C1 segment of cervical spinal cord (tissue), 14 donors: ENCODE measurements at regions not wholly inside any gene's neighbourhood (a gene's known extent, or its start where the extent isn't known, plus 50 kb on each side); places are given as distances from the start of the nearest gene placed in this dataset.
"Not testable (repeated sequence)": the region's sequence is repeated elsewhere in the genome, so short reads cannot be mapped to it uniquely, and the experiment has no call there.

ENCODE experiments used
- DNase-seq, 14 donors: peaks; one replicate each; lab custom pipeline; 2025; lab: John Stamatoyannopoulos, UW

DNA sequence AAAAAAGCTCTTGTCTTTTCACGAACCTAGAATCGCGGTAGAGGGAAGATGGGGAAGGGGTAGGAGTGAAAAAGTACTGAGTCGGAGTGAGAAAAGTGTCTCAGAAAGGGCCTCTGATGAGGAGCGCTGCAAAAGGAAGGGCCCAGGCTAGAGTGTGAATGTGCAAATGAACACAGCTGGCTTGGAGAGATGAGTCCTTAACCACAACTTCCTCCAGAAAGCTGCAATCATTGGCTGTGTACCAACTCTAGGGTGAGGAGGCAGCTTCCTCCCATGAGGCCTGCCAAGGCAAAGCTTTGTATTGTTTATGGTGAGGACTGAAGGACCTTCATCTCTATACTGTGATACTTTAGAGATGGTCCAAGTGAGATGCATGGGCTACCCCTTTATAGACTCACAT, 566.9 kb upstream of the ANO5 start:
- DNase-seq: no peak

DNA sequence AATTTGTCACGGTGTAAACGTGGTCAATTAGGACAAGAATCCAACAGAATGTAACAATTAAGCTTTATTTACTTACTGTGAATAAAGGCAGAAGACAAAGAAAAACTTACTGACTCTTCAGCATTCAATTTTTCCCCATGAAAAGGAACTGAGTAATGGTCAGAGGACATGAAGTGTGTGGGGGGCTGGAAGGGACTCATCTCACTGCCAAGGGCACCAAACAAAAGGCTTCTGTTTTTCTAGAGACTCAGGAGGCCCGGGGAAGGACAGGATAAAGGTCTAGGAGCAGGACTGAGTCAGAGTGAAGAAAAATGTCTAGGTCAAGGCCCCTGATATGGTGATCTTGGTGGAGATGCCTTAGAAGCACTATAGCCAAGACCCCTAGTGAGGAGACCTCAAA, 564.2 kb upstream of the ANO5 start:
- no peak for DNase-seq

DNA sequence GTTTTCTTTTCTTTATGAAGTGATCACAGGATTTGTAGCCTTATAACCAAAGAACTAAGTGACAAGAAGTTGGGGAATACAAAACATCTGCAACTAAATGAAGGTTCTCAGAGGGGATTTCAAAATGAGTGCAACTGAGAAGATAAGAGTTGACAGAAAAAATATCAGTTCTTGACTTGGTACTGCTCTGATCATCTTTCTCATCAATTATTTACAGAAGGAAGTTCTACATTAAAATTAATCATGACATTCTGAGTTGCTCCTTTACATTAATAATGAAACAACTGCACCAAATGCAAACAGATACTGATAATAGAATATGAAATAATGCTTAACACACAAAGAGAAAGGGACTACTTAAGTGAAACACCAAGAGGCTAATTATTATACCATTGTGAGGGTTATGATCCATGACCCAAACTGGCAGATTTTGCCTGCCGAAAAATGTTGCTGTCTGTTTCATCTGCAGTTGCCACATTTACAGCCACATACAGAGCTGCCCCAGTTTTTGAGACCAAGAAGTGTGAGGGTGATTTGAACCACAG, 561.9 kb upstream of the ANO5 start:
- DNase-seq: no peak

DNA sequence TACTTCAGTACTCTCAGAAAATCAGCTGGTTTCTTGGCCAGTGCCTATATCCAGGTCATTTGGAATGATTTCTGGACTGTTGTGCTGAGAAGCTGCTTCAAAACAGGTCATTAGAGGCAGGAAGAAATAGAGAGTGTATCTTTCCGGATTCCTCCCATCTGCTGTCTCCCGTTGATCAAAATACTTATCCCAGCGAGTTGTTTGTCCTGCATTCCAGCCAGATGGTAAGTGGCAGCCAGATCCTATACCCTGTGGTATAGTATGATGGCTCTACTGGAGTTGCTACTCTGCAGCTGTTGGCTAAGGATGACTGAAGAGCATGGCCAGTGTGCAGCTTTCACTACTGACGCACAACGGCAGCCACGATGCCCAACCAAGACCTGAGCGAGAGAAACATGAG, 560.9 kb upstream of the ANO5 start:
- DNase-seq: peak in 1 of 14 donors; percentile 3

DNA sequence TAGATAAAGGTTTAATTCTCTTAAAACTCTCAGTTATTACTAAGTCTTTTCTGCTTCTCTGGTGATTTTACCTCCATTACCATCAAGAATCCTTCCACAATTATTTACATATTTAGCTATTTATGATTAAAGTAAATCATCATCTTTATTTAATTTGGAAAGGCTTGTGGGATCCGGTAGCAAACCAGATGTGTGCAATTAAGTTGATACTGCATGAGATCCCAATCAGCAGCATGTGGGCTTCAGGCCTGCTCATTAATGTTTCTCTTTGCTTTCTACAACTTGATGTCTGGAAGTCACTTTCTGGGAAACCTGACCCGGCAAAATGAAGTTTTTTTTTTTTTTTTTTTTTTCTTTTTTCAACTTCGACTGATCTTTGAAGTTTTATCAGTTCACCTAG, 558.4 kb upstream of the ANO5 start:
- no peak for DNase-seq

DNA sequence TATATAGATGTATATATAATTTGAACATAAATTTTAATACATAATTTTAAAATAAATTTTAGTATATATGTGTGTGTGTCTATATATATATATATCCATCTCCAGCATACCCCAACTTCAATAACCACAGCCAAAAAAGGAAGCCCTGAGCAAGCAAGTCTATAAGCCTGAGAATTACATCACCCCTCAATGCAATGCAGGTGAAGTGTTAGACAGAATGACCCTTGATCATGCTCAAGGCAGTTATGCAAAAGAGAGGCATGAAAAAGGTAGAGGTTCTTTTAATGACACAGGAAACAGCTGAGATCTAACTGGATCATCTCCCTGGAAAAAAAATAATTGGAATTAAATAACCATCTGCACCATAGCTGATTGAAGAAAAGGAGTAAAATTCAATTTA, 557.9 kb upstream of the ANO5 start:
- DNase-seq: no peak

DNA sequence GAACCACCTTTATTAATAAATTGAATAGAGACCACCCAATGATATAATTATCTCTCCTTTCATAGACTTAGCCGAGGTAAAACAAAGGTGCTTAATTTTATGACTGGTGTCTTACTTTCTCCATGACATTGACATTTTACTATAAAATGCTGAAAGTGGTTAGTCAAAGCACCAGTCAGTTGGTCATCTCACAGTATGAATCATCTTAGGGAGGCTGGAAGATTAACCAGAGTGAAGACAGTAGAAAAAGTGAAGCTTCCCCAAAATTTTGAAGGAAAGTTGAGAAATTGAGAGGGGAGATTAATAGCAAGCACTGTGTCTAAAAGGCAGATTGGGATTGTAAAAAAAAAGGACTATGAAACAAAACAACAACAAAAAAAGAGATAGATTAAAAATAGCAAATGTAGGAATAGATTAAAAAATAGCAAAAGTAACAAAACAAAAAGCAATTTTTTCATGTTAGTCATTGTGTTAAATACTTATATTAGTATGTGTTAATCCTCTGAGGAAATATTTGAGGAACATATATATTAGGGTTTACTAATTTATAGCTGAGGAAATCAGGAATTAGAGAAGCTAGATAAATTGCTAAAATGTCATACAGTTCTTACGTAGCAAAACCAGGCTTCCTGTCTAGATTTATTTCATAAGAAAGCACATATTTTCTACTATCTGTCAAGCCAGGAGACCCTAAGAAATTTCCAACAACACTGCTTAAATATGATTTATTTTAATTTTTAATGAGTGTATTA, 557.3 kb upstream of the ANO5 start:
- DNase-seq: no peak

DNA sequence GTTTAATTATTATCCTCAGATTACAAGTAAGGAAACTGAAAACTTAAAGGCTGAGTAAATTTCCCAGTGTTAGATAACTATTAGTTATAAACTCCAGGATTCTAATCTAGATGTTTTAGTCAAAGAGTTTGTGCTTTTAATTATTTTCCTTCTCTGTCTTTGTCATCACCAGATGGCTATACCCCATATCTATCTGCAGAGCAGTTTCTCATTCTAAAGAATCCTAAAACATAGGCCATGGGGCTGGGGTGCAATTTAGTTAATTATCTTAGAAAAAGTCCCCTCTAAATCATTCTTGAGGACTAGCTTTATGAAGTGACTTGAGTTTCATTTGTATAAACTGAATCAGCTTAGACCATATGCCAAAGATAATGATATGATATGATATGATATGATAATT, 556.3 kb upstream of the ANO5 start:
- DNase-seq: no peak

DNA sequence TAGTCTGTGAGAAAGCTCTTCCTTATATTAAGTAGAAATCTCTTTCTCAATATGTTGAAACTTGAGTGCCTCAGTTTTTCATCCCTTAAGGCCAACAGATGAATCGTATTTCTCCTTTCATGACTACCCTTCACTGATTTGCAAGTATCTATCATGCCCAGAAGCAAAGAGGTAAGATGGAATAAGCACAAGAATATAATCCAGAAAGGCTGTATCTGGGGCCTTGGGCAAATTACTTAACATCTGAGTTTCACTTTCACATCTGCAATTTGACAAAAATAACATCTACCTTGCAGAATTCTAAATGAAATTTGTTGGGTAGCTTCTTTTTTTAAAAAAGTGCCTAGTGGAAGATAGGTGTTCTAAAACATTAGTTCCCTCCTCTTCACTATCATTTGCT, 552.4 kb upstream of the ANO5 start:
- DNase-seq: no peak

DNA sequence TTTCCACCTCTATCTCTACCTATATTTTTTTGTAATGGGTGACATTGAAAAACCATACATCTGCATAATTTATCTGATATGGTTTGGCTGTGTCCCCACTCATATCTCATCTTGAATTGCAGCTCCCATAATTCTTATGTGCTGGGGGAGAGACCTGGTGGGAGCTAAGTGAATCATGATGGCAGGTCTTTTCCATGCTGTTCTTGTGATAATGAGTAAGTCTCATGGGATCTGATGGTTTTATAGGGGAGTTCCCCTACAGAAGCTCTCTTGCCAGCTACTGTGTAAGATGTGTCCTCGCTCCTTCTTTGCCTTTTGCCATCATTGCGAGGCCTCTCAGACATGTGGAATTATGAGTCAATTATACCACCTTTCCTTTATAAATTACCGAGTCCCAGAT, 551.0 kb upstream of the ANO5 start:
- no peak for DNase-seq

DNA sequence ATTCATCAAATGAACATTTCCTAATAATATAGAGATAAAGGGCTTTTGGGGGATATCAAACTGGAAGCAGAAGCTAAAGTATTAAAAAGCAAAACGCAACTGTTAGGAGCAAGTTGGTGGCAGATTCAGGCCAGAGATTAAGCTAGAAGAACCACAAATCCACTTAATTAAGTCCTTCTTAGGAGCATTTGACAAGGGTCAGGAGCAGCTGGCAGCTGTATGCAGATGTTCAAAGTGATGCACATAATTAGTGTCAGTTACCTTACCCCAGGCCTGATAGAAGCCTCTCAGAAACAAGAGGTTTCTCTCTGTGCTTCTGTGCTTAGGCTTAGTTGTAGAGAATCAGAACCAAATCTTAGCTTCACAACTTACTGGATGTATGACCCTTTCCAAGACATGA, 546.5 kb upstream of the ANO5 start:
- no peak for DNase-seq

DNA sequence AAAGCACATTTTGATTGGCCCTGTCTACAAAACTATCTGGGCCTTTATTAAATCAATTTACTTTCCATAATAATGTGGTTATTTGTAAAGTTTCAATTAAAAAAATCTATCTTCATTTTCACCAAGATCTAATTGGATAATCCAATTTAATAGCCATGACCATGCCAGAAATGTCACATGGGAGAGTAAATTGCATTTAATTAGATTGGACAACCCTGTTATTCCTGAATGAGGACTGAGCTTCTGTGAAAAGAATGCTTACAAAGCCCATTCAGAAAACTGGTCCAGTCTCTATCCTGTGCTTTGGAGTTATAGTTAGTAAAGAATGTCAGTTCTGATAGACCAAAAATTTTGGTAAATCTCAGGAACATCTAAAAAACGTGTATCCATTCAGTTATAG, 541.9 kb upstream of the ANO5 start:
- DNase-seq: no peak

DNA sequence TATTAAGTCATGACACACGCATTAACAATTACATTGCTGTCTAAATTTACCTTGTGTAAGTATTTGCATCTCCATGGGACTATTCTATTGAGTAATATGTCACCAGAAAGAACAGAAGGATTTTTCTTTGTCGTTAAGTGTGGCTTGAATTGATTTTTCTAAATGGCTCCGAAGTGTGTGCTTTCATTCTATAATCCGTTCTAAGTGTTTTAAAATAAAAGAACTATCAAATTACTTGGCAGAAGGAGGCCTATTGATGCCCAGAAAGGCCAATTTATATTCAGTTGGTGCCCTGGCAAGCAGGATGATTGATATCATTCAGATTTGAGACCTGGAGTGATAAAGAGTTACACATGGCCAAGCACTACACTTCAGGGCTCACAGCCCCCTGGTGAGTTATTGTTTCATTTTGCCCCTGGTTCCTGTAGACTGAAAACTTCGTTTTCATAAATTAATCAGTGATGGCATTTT, 538.9 kb upstream of the ANO5 start:
- no peak for DNase-seq

DNA sequence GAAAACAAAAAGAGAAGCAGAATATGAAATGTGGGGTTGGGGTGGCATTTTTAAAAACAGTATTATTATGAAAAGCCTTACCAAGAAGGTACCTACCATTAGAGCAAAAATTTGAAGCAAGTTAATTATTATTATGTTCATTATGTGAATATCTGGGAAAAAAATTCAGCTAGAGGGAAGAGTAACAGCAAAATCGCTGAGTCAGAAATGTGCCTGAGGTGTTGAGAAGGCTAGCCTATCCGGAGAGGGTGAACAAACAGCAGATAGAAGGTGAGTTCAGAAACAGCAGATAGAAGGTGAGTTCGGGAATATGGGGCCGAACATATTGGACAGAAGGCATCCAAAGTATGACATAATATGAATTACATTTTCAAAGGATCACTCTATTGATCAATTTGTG, 536.8 kb upstream of the ANO5 start:
- no peak for DNase-seq

DNA sequence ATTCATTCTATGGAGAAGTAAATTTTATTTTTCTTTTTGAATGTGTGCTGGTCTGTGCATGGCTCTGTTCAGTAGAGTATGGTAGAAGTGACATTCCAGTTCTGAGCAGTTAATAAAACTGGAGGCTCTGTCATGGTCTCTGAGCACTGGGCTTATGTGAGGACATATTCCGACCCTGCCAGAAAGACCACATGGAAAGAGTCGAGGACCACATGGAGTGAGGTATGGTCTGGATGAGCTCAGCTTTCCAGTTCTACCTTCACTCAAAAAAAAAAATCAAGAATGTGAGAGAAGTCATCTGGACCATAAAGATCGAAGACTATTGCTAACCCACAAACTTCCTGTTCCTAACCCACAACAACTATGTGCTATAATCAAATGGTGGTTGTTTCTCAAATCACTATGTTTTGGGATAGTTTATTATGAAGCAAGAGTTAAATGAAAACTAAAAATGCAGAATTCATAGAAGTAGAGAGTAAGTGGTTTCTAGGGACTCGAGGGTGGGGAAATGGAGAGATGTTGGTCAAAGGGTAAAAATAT, 534.2 kb upstream of the ANO5 start:
- no peak for DNase-seq

DNA sequence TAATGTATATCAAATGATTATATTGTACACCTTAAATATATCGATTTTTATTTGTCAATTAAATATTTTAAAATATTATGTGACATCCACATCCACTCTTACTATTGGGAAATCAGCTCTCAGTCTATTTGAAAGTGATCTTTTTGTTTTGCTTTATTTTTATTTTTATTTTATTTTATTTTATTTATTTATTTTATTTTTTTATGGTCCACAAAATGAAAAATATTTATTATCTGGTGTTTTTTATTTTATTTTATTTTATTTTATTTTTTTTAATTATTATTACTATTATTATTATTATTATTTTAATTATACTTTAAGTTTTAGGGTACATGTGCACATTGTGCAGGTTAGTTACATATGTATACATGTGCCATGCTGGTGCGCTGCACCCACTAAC, 533.5 kb upstream of the ANO5 start:
- not testable (repeated sequence) for DNase-seq

DNA sequence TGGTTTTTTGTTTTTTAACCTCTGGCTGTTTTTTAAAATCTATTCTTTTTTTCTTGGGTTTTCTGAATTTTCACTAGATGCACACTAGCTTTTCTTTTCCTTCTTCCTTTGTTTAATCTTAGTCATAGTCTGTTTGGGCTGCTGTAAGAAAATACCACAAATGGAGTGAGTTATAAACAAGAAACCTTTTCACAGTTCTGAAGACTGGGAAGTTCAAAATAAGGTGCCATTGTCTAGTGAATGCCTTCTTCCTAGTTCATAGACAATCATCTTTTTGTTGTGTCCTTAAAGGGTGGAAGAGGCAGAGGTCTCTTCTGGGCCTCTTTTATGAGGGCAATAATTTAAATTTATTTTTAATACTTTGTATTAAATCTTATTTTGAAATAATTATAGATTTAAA, 532.9 kb upstream of the ANO5 start:
- no peak for DNase-seq

DNA sequence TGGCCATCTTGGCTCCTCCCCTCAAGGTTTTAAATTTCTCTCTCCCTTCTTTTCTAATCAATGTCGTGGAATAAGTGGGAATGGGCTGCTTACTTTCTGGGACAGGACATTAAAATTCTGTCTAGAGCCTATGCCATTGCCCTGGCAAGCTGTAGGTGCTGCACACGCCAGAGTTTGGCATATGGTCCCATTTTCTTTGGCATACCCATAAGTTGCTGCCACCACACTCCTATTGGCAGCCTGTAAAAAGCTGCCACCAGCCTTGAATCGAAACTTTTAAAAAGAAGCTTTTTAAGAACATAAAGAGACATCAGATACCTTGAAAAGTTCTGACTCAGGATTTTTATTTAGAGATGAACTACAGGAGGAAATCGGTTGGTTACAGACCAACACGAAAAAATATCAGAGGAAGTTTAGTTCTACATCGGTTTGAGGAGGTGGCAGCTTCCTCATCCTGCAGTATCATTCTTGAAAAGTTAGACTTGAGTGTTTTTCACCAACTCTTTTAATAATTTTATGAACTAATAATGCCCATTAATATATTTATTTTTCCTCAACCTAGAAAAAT, 517.8 kb upstream of the ANO5 start:
- DNase-seq: no peak

DNA sequence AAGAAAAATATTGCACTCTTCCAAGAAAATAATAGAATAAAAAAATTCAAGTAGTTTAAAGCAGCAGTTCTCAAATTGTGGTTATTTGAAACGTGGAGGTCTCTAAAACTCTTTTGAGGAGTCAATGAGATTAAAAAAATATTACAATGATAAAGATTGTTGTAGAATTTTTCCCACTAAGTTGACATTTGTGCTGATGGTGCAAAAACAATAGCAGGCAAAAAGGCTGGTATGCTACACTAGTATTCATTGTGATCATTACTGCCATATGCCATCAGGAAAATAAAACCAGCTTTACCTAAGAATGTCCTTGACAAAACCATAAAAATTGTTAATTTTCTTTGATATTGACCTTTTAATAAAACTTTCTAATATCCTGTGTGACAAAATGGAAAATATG, 505.2 kb upstream of the ANO5 start:
- no peak for DNase-seq

DNA sequence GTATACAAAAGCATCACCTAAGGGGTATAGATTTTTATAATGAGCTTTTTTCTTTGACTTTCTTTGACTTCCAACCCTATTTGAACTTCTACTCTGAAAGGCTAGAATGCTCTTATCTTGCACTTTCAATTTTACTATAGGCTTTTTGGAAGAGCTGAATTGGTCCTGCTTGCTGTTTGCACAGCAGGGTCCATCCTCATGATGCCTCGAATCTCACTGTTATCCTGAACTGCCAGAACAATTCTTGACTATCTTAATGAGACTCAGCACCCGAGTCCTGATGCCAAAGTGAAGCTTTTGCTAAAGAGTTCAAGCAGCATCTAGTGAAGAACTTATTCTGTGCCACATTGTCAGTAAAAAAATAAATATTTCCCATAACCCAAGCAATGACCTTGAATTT, 488.3 kb upstream of the ANO5 start:
- no peak for DNase-seq

DNA sequence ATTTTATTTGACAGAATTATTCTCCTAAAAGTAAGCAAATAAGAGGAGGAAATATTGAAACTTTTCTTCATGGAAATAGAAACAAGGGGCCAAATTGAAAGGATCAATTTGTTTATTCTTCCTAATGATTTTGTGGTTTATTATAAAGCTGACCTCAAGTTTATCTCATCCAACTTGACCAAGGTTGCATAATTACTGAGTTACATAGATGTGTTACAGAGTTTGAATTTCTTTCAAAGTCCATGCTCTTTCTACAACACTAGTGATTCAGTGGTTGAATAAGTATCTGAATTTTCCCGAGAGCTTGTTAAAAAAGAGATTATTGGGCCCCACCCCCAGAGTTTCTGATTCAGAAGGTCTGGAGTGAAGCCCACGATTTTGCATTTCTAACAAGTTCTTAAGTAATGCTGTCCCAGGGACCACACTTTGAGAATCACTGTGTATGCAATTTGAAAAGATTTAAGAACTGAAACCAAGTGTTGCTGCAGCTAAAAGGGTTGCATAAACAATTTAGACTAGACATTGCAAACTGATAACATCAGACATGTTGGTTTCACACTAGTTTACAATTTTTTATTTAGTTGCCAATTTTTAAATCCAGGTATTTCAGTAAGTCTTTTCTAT, 485.7 kb upstream of the ANO5 start:
- DNase-seq: no peak

DNA sequence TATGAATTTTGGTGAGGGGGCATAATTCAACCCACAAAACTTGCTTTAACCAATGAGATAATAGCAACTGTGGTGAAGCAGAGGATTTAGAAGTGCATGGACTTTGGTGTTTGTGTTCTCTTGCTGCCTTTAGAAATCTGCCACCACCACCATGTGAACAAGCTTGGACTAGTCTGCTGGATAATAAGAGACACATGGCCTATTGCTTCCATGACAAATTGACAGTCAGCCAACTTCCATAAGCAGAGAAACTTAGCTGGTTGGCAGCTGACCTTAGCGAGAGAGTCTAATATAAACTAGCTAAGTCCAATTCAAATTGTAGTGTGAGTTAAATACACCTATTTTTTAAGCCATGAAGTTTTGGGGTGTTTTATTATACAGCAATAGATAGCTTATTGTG, 482.1 kb upstream of the ANO5 start:
- no peak for DNase-seq

DNA sequence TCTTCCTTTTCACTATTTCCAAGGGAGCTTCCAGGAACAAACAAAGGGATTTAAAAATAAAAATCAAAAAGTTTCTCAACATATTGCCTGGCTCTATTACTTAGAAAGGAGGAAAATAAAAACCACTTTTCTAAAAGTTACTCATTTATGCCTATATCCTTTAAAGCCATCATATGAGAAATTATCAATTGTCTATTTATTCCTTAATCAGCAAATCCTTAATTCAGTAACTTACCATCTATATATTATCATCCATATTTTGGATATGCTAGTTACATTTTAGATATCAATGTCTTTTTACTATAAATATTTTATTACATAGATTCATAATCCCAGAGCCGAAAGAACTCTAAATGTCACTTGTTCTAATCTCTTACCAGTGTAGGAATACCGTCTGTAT, 481.5 kb upstream of the ANO5 start:
- no peak for DNase-seq
